ENCODE measurements at regions not wholly inside any gene's neighbourhood (a gene's known extent, or its start where the extent isn't known, plus 50 kb on each side); places are given as distances from the start of the nearest gene placed in this dataset.

GRCh38 chr1:238409191-238409850 is 518.6 kb upstream of the ZP4 start:
- TF ChIP-seq BCL6B (tag by site-specific recombination; IDR thresholded peaks at IDR 0.05) (no peak), GLI2 (tag by site-specific recombination; IDR thresholded peaks at IDR 0.05; ENCODE audit: borderline replicate concordance, low read depth) (no peak), CTCF (tag by site-specific recombination; IDR thresholded peaks at IDR 0.05) (no peak), BCL11A (tag by site-specific recombination; IDR thresholded peaks at IDR 0.05; ENCODE audit: low read depth) (no peak), REST (tag by site-specific recombination; IDR thresholded peaks at IDR 0.05) (no peak), ZNF121 (tag by site-specific recombination; IDR thresholded peaks at IDR 0.05) (no peak), ZNF768 (tag by site-specific recombination; IDR thresholded peaks at IDR 0.05) (no peak), BCL11B (tag by site-specific recombination; IDR thresholded peaks at IDR 0.05; ENCODE audit: low read depth) (no peak), TCF7L2 (IDR thresholded peaks at IDR 0.05; ENCODE audit: borderline replicate concordance, low read depth, low read length) (no peak), ZNF580 (tag by site-specific recombination; IDR thresholded peaks at IDR 0.05) (no peak), KLF17 (tag by site-specific recombination; IDR thresholded peaks at IDR 0.05) (no peak)
